SJCRH30 (cell line): ENCODE measurements at regions not wholly inside any gene's neighbourhood (a gene's known extent, or its start where the extent isn't known, plus 50 kb on each side); places are given as distances from the start of the nearest gene placed in this dataset.
"Not testable (repeated sequence)": the region's sequence is repeated elsewhere in the genome, so short reads cannot be mapped to it uniquely, and the experiment has no call there.

Source experiments
- DNase-seq, 2 experiments: peaks; one replicate each; pipeline ENCODE4 v3.0.0-alpha.2; 2015 to 2020
- H3K27ac ChIP-seq: fragments of 250-450 bp; sonication (Bioruptor Pico); 2 replicates; pipeline ENCODE4 v1.5.1; 2020; ENCODE audit warnings: mild to moderate bottlenecking, moderate library complexity
- H3K27me3 ChIP-seq: fragments of 250-450 bp; sonication (Bioruptor Pico); 2 replicates; pipeline ENCODE4 v1.5.1; 2020; ENCODE audit warnings: mild to moderate bottlenecking, moderate library complexity
- H3K36me3 ChIP-seq: fragments of 250-450 bp; sonication (Bioruptor Pico); 2 replicates; pipeline ENCODE4 v1.5.1; 2020; ENCODE audit warnings: mild to moderate bottlenecking, moderate library complexity
- H3K4me1 ChIP-seq: fragments of 250-450 bp; sonication (Bioruptor Pico); 2 replicates; pipeline ENCODE4 v1.5.1; 2020; ENCODE audit warnings: mild to moderate bottlenecking, moderate library complexity
- H3K4me3 ChIP-seq: fragments of 250-450 bp; sonication (Bioruptor Pico); 2 replicates; pipeline ENCODE4 v1.5.1; 2020; ENCODE audit warnings: mild to moderate bottlenecking, moderate library complexity
- H3K9me3 ChIP-seq: fragments of 250-450 bp; sonication (Bioruptor Pico); replicated peaks from 2 replicates; pipeline ENCODE4 v1.5.1; 2020; ENCODE audit warnings: mild to moderate bottlenecking, moderate library complexity

- H3K4me1 ChIP-seq, result no peaks in the 10 kb centered on the region
- DNase-seq, result no peak
- H3K36me3 ChIP-seq, result no peaks in the 10 kb centered on the region
- no peak overlapping the region for H3K27ac ChIP-seq
- no peak overlapping the region for H3K4me3 ChIP-seq
- no peaks in the 10 kb centered on the region for H3K27me3 ChIP-seq
- no peaks in the 10 kb centered on the region for H3K9me3 ChIP-seq
These were observed 384.8 kb downstream of the PRELID2 start for GRCh38 chr5:145450286-145450885.

GRCh38 chr5:145449794-145450193 is 385.3 kb downstream of the PRELID2 start:
- Histone ChIP-seq H3K36me3 (no peaks in the 10 kb centered on the region), H3K4me3 (no peak overlapping the region), H3K27ac (no peak overlapping the region), H3K9me3 (no peaks in the 10 kb centered on the region), H3K4me1 (no peaks in the 10 kb centered on the region), H3K27me3 (no peaks in the 10 kb centered on the region)
- no peak for DNase-seq

GRCh38 chr5:145446875-145447274 is 388.3 kb downstream of the PRELID2 start:
- H3K9me3 ChIP-seq, H3K36me3 ChIP-seq, H3K27me3 ChIP-seq, H3K27ac ChIP-seq, H3K4me3 ChIP-seq, DNase-seq, H3K4me1 ChIP-seq: not testable (repeated sequence)

- no peak overlapping the region for H3K27ac ChIP-seq
- H3K4me1 ChIP-seq, result no peaks in the 10 kb centered on the region
- H3K4me3 ChIP-seq, result no peak overlapping the region
- DNase-seq, result no peak
- no peaks in the 10 kb centered on the region for H3K9me3 ChIP-seq
- no peaks in the 10 kb centered on the region for H3K27me3 ChIP-seq
- no peaks in the 10 kb centered on the region for H3K36me3 ChIP-seq
These were observed 388.7 kb downstream of the PRELID2 start for GRCh38 chr5:145446412-145446811.

DNA sequence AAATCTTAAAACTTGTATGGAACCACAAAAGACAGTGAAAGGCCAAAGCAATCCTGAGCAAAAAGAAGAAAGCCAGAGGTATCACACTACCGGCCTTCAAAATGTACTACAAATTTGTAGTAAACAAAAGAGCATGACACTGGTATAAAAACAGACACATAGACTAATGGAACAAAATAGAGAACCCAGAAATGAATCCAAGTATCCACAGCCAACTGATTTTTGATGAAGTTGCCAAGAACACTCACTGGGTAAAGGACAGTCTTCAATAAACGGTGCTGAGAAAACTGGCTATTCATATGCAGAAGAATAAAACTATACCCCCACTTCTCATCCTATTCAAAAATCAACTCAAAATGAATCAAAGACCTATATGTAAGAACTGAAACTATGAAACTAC is 390.1 kb downstream of the PRELID2 start:
- no peaks in the 10 kb centered on the region for H3K27me3 ChIP-seq
- no peaks in the 10 kb centered on the region for H3K9me3 ChIP-seq
- DNase-seq, result no peak
- H3K4me1 ChIP-seq, result no peaks in the 10 kb centered on the region
- no peak overlapping the region for H3K4me3 ChIP-seq
- H3K36me3 ChIP-seq, result no peaks in the 10 kb centered on the region
- H3K27ac ChIP-seq, result no peak overlapping the region

- H3K4me1 ChIP-seq, result no peaks in the 10 kb centered on the region
- H3K9me3 ChIP-seq, result no peaks in the 10 kb centered on the region
- H3K4me3 ChIP-seq, result no peak overlapping the region
- no peaks in the 10 kb centered on the region for H3K36me3 ChIP-seq
- no peak overlapping the region for H3K27ac ChIP-seq
- H3K27me3 ChIP-seq, result no peaks in the 10 kb centered on the region
- DNase-seq, result no peak
These were observed 391.2 kb downstream of the PRELID2 start for GRCh38 chr5:145443964-145444363.

DNA sequence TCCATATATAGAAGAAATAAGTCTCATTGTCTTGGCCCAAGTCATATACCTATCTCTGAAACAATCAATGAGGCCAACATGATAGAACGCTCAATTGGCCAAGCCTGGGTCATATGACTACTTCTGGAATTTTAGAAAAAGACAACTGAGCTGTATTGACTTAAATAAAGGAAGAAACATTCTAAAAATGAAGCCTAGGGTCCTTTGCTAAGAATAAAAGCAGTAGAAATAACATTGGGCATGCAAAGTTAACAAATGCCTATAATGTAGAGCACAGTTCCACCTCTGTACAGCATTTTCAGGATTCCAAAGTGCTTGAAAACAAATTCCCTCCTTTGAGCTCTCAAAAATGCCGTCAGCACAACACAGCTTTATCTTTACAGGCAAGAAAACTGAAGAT is 391.8 kb downstream of the PRELID2 start:
- Histone ChIP-seq H3K36me3 (no peaks in the 10 kb centered on the region), H3K27ac (no peak overlapping the region), H3K4me3 (no peak overlapping the region), H3K4me1 (no peaks in the 10 kb centered on the region), H3K9me3 (no peaks in the 10 kb centered on the region), H3K27me3 (no peaks in the 10 kb centered on the region)
- DNase-seq, result no peak

DNA sequence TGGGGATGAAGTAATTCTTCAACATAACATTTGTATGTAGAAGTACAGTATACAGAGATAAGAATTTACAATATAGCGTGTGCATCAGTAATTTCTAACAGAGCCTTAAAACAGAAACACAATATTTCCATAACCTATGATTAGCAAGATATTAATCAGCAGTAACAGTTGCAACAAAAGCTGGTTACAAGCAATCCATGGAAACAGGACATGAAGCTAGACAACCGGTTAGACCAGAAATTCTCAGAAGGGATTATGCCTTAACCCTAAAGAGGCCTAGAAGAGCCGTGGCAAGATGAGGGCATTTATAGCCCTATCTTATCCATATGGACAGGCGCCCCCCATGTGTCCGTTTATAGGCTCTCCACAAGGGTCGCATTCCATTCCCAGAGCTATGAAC is 392.5 kb downstream of the PRELID2 start:
- DNase-seq, H3K4me3 ChIP-seq, H3K9me3 ChIP-seq: not testable (repeated sequence)

DNA sequence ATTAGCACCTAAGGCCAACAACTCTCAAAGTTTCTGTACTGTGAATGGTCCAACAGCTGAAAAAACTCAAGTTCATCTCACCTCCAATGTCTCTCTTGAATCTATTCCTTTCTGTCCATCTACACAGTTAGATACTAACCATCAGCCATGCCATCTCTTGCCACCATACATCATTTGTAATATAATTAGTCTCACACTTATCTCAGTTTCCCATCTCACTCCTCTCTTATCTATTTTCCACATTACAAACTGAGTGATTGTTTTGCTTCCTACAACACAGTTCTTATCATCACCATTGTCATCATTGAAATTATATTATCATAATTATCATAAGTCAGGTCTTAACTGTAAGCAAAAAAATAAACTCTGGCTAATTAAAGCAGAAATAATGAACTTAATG is 393.9 kb downstream of the PRELID2 start:
- Histone ChIP-seq H3K36me3 (no peaks in the 10 kb centered on the region), H3K27me3 (no peaks in the 10 kb centered on the region), H3K4me3 (no peak overlapping the region), H3K4me1 (no peaks in the 10 kb centered on the region), H3K27ac (no peak overlapping the region), H3K9me3 (no peaks in the 10 kb centered on the region)
- no peak for DNase-seq

More for the DNA sequence above, 392.5 kb downstream of the PRELID2 start:
- H3K36me3 ChIP-seq, H3K27ac ChIP-seq, H3K27me3 ChIP-seq, H3K4me1 ChIP-seq: not testable (repeated sequence)

DNA sequence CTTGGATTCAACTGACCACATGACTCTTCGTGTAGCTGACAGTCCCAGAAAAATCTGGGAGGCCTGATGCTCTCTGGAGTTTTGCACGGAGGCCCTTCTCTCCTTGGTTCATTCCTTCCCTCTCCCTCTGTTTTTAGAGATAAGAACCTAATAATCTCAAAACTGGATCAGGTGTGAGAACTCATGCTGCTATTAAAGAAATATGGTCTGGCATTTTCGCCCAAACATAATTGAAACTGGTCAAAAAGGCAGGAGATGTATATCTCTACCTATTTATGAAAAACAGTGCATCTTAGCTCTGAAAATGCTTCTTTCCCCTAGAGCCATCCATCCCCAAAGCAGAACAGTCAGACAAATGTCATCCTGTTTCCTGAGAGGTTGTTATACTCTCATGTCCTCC is 397.5 kb downstream of the PRELID2 start:
- no peak for DNase-seq
- H3K27me3 ChIP-seq, result no peaks in the 10 kb centered on the region
- H3K4me3 ChIP-seq, result no peak overlapping the region
- no peaks in the 10 kb centered on the region for H3K4me1 ChIP-seq
- H3K27ac ChIP-seq, result no peak overlapping the region
- no peaks in the 10 kb centered on the region for H3K9me3 ChIP-seq
- no peaks in the 10 kb centered on the region for H3K36me3 ChIP-seq

DNA sequence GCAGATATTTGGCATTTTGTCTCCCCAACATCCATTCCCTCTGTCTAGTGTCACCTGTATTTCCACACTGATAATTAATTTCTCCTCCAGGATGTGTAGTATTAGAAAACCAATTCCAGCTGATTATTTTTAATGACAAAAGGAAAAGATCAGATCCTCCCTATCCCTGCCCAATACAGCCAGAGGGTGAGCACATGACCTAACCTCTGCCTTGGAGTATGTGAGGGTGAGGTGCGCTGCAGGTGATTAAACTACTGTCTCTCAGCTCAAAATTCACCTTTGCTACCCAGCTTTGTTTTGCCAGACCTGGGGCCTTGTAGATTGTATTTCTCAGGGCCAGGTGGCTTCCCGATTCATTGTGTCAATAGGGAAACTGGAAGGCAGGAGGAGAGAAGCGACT is 402.1 kb downstream of the PRELID2 start:
- Histone ChIP-seq H3K4me1 (no peaks in the 10 kb centered on the region), H3K27ac (no peak overlapping the region), H3K9me3 (no peaks in the 10 kb centered on the region), H3K4me3 (no peak overlapping the region), H3K27me3 (no peaks in the 10 kb centered on the region), H3K36me3 (no peaks in the 10 kb centered on the region)
- DNase-seq, result no peak

GRCh38 chr5:145429170-145429569 is 406.0 kb downstream of the PRELID2 start:
- Histone ChIP-seq H3K27me3 (no peaks in the 10 kb centered on the region), H3K27ac (no peak overlapping the region), H3K36me3 (no peaks in the 10 kb centered on the region), H3K4me3 (no peak overlapping the region), H3K9me3 (no peaks in the 10 kb centered on the region), H3K4me1 (no peaks in the 10 kb centered on the region)
- no peak for DNase-seq

GRCh38 chr5:145408048-145408341 is 427.1 kb downstream of the PRELID2 start:
- Histone ChIP-seq H3K36me3 (no peaks in the 10 kb centered on the region), H3K27me3 (no peaks in the 10 kb centered on the region), H3K27ac (no peak overlapping the region)

GRCh38 chr5:145407300-145408047 is 427.7 kb downstream of the PRELID2 start:
- H3K36me3 ChIP-seq, result no peaks in the 10 kb centered on the region
- H3K4me1 ChIP-seq, result no peaks in the 10 kb centered on the region
- DNase-seq, result no peak
- no peaks in the 10 kb centered on the region for H3K9me3 ChIP-seq
- H3K27ac ChIP-seq, result no peak overlapping the region
- no peaks in the 10 kb centered on the region for H3K27me3 ChIP-seq
- H3K4me3 ChIP-seq, result no peak overlapping the region

More at GRCh38 chr5:145408048-145408341, 427.1 kb downstream of the PRELID2 start:
- Histone ChIP-seq H3K4me3 (no peak overlapping the region), H3K4me1 (no peaks in the 10 kb centered on the region), H3K9me3 (no peaks in the 10 kb centered on the region)
- no peak for DNase-seq

- H3K36me3 ChIP-seq, result no peaks in the 10 kb centered on the region
- H3K4me3 ChIP-seq, result no peak overlapping the region
- H3K9me3 ChIP-seq, result no peaks in the 10 kb centered on the region
- DNase-seq, result no peak
- no peaks in the 10 kb centered on the region for H3K4me1 ChIP-seq
- H3K27me3 ChIP-seq, result no peaks in the 10 kb centered on the region
- no peak overlapping the region for H3K27ac ChIP-seq
These were observed 431.1 kb downstream of the PRELID2 start for GRCh38 chr5:145403992-145404391.

- H3K27ac ChIP-seq, result no peak overlapping the region
- H3K27me3 ChIP-seq, result no peaks in the 10 kb centered on the region
- H3K4me1 ChIP-seq, result no peaks in the 10 kb centered on the region
- no peak overlapping the region for H3K4me3 ChIP-seq
- DNase-seq, result no peak
- H3K9me3 ChIP-seq, result no peaks in the 10 kb centered on the region
- H3K36me3 ChIP-seq, result no peaks in the 10 kb centered on the region
These were observed 438.3 kb downstream of the PRELID2 start for GRCh38 chr5:145396888-145397287.
